NCI-H2227 (cell line): ENCODE measurements at regions not wholly inside any gene's neighbourhood (a gene's known extent, or its start where the extent isn't known, plus 50 kb on each side); places are given as distances from the start of the nearest gene placed in this dataset.

Experiments
- DNase-seq: peaks from one replicate; lab custom pipeline; 2025; ENCODE audit not compliant: unreplicated experiment; lab: John Stamatoyannopoulos, UW

- no peak for DNase-seq
Observed at GRCh38 chr20:4070323-4071177, 55.2 kb upstream of the RNF24 start.

- DNase-seq = no peak
Observed at GRCh38 chr20:4069751-4070150, 54.4 kb upstream of the RNF24 start.

GRCh38 chr20:4068708-4069107 is 53.4 kb upstream of the RNF24 start:
- no peak for DNase-seq

- DNase-seq = no peak
Observed at GRCh38 chr20:4067600-4068261, 52.4 kb upstream of the RNF24 start.

GRCh38 chr20:4066551-4066950 is 51.2 kb upstream of the RNF24 start:
- no peak for DNase-seq

- no peak for DNase-seq
Observed at GRCh38 chr20:4065391-4065844, 50.1 kb upstream of the RNF24 start.
